Uterus (tissue), 3 donors: ENCODE measurements at regions not wholly inside any gene's neighbourhood (a gene's known extent, or its start where the extent isn't known, plus 50 kb on each side); places are given as distances from the start of the nearest gene placed in this dataset.

ENCODE experiments used
- DNase-seq, 2 donors: peaks; one replicate each; pipeline ENCODE4 v3.0.0-alpha.2; 2019 to 2020
- H3K27ac ChIP-seq, 2 donors: fragments of 200-600 bp; sonication (generic); 1 replicate in 1 of 2; 2 replicates in 1 of 2; pipeline ENCODE4 v1.5.1; 2016 to 2018
- H3K27me3 ChIP-seq, 2 donors: fragments of 200-600 bp; sonication (generic); one replicate each; pipeline ENCODE4 v1.5.1; 2018 to 2019; ENCODE audit warnings: control low read depth in 1 of 2
- H3K36me3 ChIP-seq, 2 donors: fragments of 200-600 bp; sonication (generic); one replicate each; pipeline ENCODE4 v1.5.1; 2019; ENCODE audit warnings: control low read depth in 1 of 2
- H3K4me1 ChIP-seq, 2 donors: fragments of 200-600 bp; sonication (generic); one replicate each; pipeline ENCODE4 v1.5.1; 2018 to 2019; ENCODE audit warnings: control low read depth in 1 of 2
- H3K4me3 ChIP-seq, 2 donors: fragments of 200-600 bp; sonication (generic); 1 replicate in 1 of 2; 2 replicates in 1 of 2; pipeline ENCODE4 v1.5.1; 2018 to 2019; ENCODE audit warnings: mild to moderate bottlenecking in 1 of 2
- H3K9me3 ChIP-seq, 2 donors: fragments of 200-600 bp; sonication (generic); one replicate each; pipeline ENCODE4 v1.5.1; 2019; ENCODE audit warnings: control low read depth in 1 of 2
- POLR2A ChIP-seq, 2 donors: fragments of 450-650 bp; IDR thresholded peaks; one replicate each; pipeline ENCODE4 v1.6.1; 2016; ENCODE audit warnings: antibody characterized with exemption in 2 of 2, mild to moderate bottlenecking in 1 of 2, moderate library complexity in 1 of 2
- intact Hi-C: fragments of 100-400 bp; cut with DNase I; formaldehyde crosslinking; loops from one replicate; pipeline ENCODE4 v1.15.1; 2023; ENCODE audit warnings: low total_unique reads
- TF ChIP-seq, protein P1 (sequence below), 4 experiments: fragments of 200-600 bp in 2 of 4; fragments of 450-650 bp in 2 of 4; sonication (generic) in 2 of 4; IDR thresholded peaks; one replicate each; pipeline ENCODE4 v1.5.1; 2016 to 2019; ENCODE audit warnings: antibody characterized with exemption in 4 of 4, mild to moderate bottlenecking in 2 of 4, moderate library complexity in 1 of 4
- donor health status: DM: yes; HTN: yes; CAD: no.

GRCh38 chr13:64428196-64428595, 2801.9 kb downstream of the PCDH9 start:
- Histone ChIP-seq H3K36me3 (no peaks in the 10 kb centered on the region), H3K27ac (no peak overlapping the region), H3K4me1 (no peaks in the 10 kb centered on the region), H3K9me3 (no peaks in the 10 kb centered on the region), H3K27me3 (no peaks in the 10 kb centered on the region), H3K4me3 (no peak overlapping the region)
- no peak for DNase-seq
- intact Hi-C loops, result no loop called here
- TF ChIP-seq POLR2A (IDR thresholded peaks at IDR 0.05), result no peak
- TF ChIP-seq, protein P1, sequence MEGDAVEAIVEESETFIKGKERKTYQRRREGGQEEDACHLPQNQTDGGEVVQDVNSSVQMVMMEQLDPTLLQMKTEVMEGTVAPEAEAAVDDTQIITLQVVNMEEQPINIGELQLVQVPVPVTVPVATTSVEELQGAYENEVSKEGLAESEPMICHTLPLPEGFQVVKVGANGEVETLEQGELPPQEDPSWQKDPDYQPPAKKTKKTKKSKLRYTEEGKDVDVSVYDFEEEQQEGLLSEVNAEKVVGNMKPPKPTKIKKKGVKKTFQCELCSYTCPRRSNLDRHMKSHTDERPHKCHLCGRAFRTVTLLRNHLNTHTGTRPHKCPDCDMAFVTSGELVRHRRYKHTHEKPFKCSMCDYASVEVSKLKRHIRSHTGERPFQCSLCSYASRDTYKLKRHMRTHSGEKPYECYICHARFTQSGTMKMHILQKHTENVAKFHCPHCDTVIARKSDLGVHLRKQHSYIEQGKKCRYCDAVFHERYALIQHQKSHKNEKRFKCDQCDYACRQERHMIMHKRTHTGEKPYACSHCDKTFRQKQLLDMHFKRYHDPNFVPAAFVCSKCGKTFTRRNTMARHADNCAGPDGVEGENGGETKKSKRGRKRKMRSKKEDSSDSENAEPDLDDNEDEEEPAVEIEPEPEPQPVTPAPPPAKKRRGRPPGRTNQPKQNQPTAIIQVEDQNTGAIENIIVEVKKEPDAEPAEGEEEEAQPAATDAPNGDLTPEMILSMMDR (IDR thresholded peaks at IDR 0.05), result no peak

- Histone ChIP-seq H3K27me3 (no peaks in the 10 kb centered on the region), H3K9me3 (no peaks in the 10 kb centered on the region), H3K27ac (no peak overlapping the region), H3K4me3 (no peak overlapping the region), H3K4me1 (no peaks in the 10 kb centered on the region), H3K36me3 (peaks cover 0 to 2% of the 10 kb centered on the region in 2 donors)
- intact Hi-C loops, result no loop called here
- no peak for DNase-seq
- no peak for TF ChIP-seq POLR2A (IDR thresholded peaks at IDR 0.05)
- TF ChIP-seq, protein P1 (IDR thresholded peaks at IDR 0.05), result no peak
Measured at GRCh38 chr13:64423467-64423866, 2806.7 kb downstream of the PCDH9 start.

DNA sequence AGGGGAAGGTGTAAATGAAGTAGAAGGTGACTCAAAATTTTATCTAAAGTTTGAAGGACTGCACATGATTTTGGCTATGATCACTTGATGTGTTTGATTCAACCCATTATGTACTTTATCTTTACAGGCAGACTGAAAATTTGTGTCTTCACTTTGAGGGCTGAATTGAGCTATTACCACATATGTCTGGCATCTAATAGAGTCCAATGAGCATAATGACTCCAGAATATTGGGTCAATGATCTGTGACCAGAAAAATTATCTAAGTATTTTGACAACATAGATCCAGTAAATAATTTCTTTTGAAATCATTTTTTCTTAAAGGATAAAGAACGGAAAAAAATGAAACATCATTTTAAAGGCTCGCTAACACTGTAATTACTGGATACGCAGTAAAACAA, 2810.0 kb downstream of the PCDH9 start:
- Histone ChIP-seq H3K27ac (no peak overlapping the region), H3K36me3 (peaks cover 0 to 2% of the 10 kb centered on the region in 2 donors), H3K27me3 (no peaks in the 10 kb centered on the region), H3K9me3 (no peaks in the 10 kb centered on the region), H3K4me1 (no peaks in the 10 kb centered on the region), H3K4me3 (no peak overlapping the region)
- TF ChIP-seq POLR2A (IDR thresholded peaks at IDR 0.05), result no peak
- TF ChIP-seq, protein P1 (IDR thresholded peaks at IDR 0.05), result no peak
- DNase-seq, result no peak
- intact Hi-C loops, result no loop called here

- Histone ChIP-seq H3K4me3 (no peak overlapping the region), H3K4me1 (no peaks in the 10 kb centered on the region), H3K9me3 (no peaks in the 10 kb centered on the region), H3K27me3 (no peaks in the 10 kb centered on the region), H3K36me3 (peaks cover 0 to 2% of the 10 kb centered on the region in 2 donors), H3K27ac (no peak overlapping the region)
- TF ChIP-seq, protein P1 (IDR thresholded peaks at IDR 0.05), result no peak
- TF ChIP-seq POLR2A (IDR thresholded peaks at IDR 0.05), result no peak
- DNase-seq, result no peak
- intact Hi-C loops, result no loop called here
Measured at GRCh38 chr13:64417581-64417980, 2812.6 kb downstream of the PCDH9 start.

DNA sequence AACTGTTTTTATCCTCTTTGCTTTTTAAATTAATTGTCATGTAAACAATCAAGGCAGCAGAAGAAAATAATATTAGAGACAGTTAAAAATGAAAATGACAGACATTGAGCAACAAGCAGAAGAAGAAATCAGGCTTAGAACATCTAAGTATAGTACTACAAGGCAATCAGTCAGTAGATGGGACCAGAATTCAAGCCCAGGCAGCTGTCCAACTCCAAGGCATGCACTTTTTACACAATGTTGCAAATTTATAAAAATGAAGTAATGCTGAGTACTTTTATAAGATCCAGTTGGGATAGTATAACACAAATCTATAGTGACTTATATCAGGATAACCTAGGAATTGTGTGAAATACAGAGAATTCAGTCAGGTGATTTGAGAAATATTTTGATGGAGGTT, 2815.8 kb downstream of the PCDH9 start:
- H3K27ac ChIP-seq, result no peak overlapping the region
- intact Hi-C loops, result no loop called here
- DNase-seq, result no peak
- no peak overlapping the region for H3K4me3 ChIP-seq
- H3K36me3 ChIP-seq, result no peaks in the 10 kb centered on the region
- no peaks in the 10 kb centered on the region for H3K9me3 ChIP-seq
- no peaks in the 10 kb centered on the region for H3K27me3 ChIP-seq
- TF ChIP-seq, protein P1 (IDR thresholded peaks at IDR 0.05), result no peak
- TF ChIP-seq POLR2A (IDR thresholded peaks at IDR 0.05), result no peak
- no peaks in the 10 kb centered on the region for H3K4me1 ChIP-seq
